Esophagus muscularis mucosa (tissue), 4 donors: ENCODE measurements at regions not wholly inside any gene's neighbourhood (a gene's known extent, or its start where the extent isn't known, plus 50 kb on each side); places are given as distances from the start of the nearest gene placed in this dataset.

Experiments
- DNase-seq: peaks from one replicate; pipeline ENCODE4 v3.0.0-alpha.2; 2017; ENCODE audit errors: extremely low spot score
- H3K27ac ChIP-seq, 4 donors: fragments of 200-600 bp; sonication (generic); replicated peaks in 1 of 4; 1 replicate in 3 of 4; 2 replicates in 1 of 4; pipeline ENCODE4 v1.5.1; 2016 to 2019; ENCODE audit warnings: mild to moderate bottlenecking in 1 of 4
- H3K27me3 ChIP-seq, 4 donors: fragments of 200-600 bp; sonication (generic); one replicate each; pipeline versions ENCODE4 v1.5.1 to v1.6.0; 2016 to 2019
- H3K36me3 ChIP-seq, 4 donors: fragments of 200-600 bp; sonication (generic); one replicate each; pipeline ENCODE4 v1.5.1; 2016 to 2019
- H3K4me1 ChIP-seq, 4 donors: fragments of 200-600 bp; sonication (generic); one replicate each; pipeline ENCODE4 v1.5.1; 2016 to 2019
- H3K4me3 ChIP-seq, 4 donors: fragments of 200-600 bp; sonication (generic); 1 replicate in 2 of 4; 2 replicates in 2 of 4; pipeline ENCODE4 v1.5.1; 2016 to 2019; ENCODE audit warnings: mild to moderate bottlenecking in 4 of 4, moderate library complexity in 1 of 4
- H3K9me3 ChIP-seq, 4 donors: fragments of 200-600 bp; sonication (generic); 1 replicate in 3 of 4; 2 replicates in 1 of 4; pipeline ENCODE4 v1.5.1; 2016 to 2019
- CTCF ChIP-seq, 3 experiments: fragments of 200-600 bp in 2 of 3; fragments of 450-650 bp in 1 of 3; sonication (generic) in 2 of 3; IDR thresholded peaks; one replicate each; pipeline ENCODE4 v1.5.1; 2017 to 2019; ENCODE audit warnings: antibody characterized with exemption in 3 of 3, mild to moderate bottlenecking in 2 of 3, moderate library complexity in 1 of 3
- EP300 ChIP-seq: sonication (generic); formaldehyde crosslinking; IDR thresholded peaks from one replicate; pipeline ENCODE4 v1.6.1; 2017; ENCODE audit warnings: antibody characterized with exemption
- POLR2A ChIP-seq: fragments of 450-650 bp; IDR thresholded peaks from one replicate; pipeline ENCODE4 v1.6.1; 2017; ENCODE audit warnings: antibody characterized with exemption, moderate library complexity, mild to moderate bottlenecking, low read depth
- POLR2AphosphoS5 ChIP-seq, 2 donors: sonication (generic); formaldehyde crosslinking; IDR thresholded peaks; one replicate each; pipeline ENCODE4 v1.6.1; 2017; ENCODE audit warnings: antibody characterized with exemption in 2 of 2
- WGBS: methylation state at CpG from one replicate; pipeline ENCODE4 v1.1.5; 2018; 5-methylcytosine and 5-hydroxymethylcytosine counted together
- intact Hi-C: fragments of 100-400 bp; cut with DNase I; formaldehyde crosslinking; loops from one replicate; pipeline ENCODE4 v1.15.1; 2023

DNA sequence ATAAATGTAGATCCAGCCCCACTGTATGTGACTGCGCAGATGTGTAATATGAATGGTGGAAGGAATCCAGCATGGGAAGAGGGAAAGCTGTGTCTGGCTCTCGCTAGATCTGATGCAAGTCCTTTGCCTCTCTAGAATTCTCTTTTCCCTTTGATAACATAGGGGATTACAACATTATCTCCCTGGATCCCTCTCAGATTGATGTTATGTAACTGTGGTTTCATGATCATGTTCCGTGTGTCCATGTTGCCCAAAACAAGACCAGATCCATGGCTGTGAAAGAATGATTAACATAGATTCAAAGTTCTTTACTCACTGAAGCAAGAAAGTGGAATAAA, 184.0 kb upstream of the UBL3 start:
- no peak for DNase-seq
- no peaks in the 10 kb centered on the region for H3K36me3 ChIP-seq
- TF ChIP-seq EP300: no peak
- no peak for TF ChIP-seq POLR2A
- TF ChIP-seq CTCF (IDR thresholded peaks at IDR 0.05): no peak
- peaks cover 0 to 8% (median 0%) of the 10 kb centered on the region in 4 donors for H3K27me3 ChIP-seq
- H3K9me3 ChIP-seq: no peaks in the 10 kb centered on the region
- 92% methylated on average over 3 of the region's 3 CpGs for WGBS
- intact Hi-C loops: no loop called here
- H3K4me1 ChIP-seq: peaks cover 0 to 11% (median 5%) of the 10 kb centered on the region in 4 donors
- H3K27ac ChIP-seq: no peak overlapping the region
- H3K4me3 ChIP-seq: no peak overlapping the region

DNA sequence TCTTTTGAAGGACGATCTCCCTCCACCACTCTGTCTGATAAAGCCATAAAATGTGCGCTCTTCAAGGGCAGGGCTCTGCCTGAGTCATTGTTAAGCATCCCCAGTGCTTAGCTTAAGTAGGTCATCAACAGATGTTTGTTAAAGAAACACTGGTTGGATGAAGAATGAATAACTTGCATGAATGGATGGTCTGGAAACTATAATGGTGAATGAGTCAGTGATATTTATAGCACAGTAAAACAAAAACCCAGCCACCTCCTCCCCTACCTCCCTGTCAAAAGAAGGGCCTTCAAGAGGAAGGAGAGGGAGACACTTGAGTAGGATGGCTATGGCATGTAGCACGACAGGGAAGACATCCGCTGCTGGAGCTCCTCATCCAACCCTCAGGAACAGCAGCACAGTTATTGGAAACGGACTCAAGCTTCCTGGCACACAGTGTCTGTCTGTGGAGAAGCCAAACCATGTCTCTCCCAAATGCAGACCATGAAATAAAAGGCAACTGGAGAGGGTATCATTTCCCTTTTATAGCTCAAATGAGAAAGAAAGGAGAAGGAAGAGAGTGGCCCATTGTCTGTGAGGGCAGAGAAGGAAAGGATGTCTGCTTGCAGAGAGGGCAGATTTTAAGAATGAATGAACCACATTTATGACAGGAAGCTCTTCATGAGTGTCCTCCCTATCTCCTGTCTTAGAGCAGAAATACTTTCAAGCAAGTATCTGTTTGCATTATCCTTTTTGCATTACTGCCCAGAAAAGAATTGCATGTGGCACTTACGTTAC, 183.5 kb upstream of the UBL3 start:
- Histone ChIP-seq H3K27ac (no peak overlapping the region), H3K9me3 (no peaks in the 10 kb centered on the region), H3K4me3 (no peak overlapping the region), H3K27me3 (peaks cover 0 to 2% (median 0%) of the 10 kb centered on the region in 4 donors), H3K36me3 (no peaks in the 10 kb centered on the region), H3K4me1 (peaks cover 0 to 11% (median 5%) of the 10 kb centered on the region in 4 donors)
- TF ChIP-seq EP300: no peak
- no peak for TF ChIP-seq POLR2A
- TF ChIP-seq CTCF (IDR thresholded peaks at IDR 0.05): no peak
- no peak for TF ChIP-seq POLR2AphosphoS5 (IDR thresholded peaks at IDR 0.05)
- 69% methylated on average over 6 of the region's 6 CpGs for WGBS
- intact Hi-C loops: no loop called here
- no peak for DNase-seq

GRCh38 chr13:30032263-30032662, 181.8 kb upstream of the UBL3 start:
- no peaks in the 10 kb centered on the region for H3K27me3 ChIP-seq
- no peaks in the 10 kb centered on the region for H3K9me3 ChIP-seq
- DNase-seq: no peak
- H3K4me1 ChIP-seq: peaks cover 0 to 11% (median 5%) of the 10 kb centered on the region in 4 donors
- no peaks in the 10 kb centered on the region for H3K36me3 ChIP-seq
- TF ChIP-seq EP300: no peak
- no peak for TF ChIP-seq POLR2AphosphoS5 (IDR thresholded peaks at IDR 0.05)
- TF ChIP-seq CTCF (IDR thresholded peaks at IDR 0.05): no peak
- TF ChIP-seq POLR2A: no peak
- no peak overlapping the region for H3K27ac ChIP-seq
- WGBS: 100% methylated on average over 4 of the region's 4 CpGs
- no peak overlapping the region for H3K4me3 ChIP-seq
- intact Hi-C loops: no loop called here

GRCh38 chr13:30031488-30031887, 181.1 kb upstream of the UBL3 start:
- H3K4me1 ChIP-seq: peaks cover 0 to 11% (median 5%) of the 10 kb centered on the region in 4 donors
- TF ChIP-seq POLR2AphosphoS5 (IDR thresholded peaks at IDR 0.05) (no peak), EP300 (no peak), CTCF (IDR thresholded peaks at IDR 0.05) (no peak), POLR2A (no peak)
- no peak overlapping the region for H3K27ac ChIP-seq
- DNase-seq: no peak
- no peaks in the 10 kb centered on the region for H3K36me3 ChIP-seq
- H3K9me3 ChIP-seq: no peaks in the 10 kb centered on the region
- WGBS: 93% methylated on average over 4 of the region's 5 CpGs
- no peak overlapping the region for H3K4me3 ChIP-seq
- intact Hi-C loops: no loop called here
- no peaks in the 10 kb centered on the region for H3K27me3 ChIP-seq
